ENCODE measurements at regions not wholly inside any gene's neighbourhood (a gene's known extent, or its start where the extent isn't known, plus 50 kb on each side); places are given as distances from the start of the nearest gene placed in this dataset.
A peak's percentile ranks its signal among the peaks of the same experiment; 100 is the strongest.

DNA sequence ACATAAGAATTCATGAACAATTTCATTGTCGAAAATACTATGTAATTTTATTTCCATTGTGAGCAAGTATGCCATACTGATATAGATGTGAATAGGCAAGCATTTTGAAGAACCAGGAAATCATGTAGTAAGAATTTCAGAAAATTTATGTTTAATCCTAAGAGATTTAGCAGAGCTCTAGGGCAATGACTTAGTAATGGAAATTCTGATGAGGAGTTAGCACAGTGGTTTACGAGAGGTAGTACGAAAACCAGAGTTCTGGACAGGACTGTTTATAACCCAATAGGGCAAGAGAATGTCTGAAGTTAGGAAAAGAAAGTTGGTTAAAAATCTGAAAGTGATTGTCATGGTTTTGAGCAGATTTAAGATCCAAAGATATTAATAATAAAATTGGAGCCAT lies 439.6 kb upstream of the DEPDC1 start:
- DNase-seq = no peak
- intact Hi-C loops (cut with DNase I) = no loop called here

DNA sequence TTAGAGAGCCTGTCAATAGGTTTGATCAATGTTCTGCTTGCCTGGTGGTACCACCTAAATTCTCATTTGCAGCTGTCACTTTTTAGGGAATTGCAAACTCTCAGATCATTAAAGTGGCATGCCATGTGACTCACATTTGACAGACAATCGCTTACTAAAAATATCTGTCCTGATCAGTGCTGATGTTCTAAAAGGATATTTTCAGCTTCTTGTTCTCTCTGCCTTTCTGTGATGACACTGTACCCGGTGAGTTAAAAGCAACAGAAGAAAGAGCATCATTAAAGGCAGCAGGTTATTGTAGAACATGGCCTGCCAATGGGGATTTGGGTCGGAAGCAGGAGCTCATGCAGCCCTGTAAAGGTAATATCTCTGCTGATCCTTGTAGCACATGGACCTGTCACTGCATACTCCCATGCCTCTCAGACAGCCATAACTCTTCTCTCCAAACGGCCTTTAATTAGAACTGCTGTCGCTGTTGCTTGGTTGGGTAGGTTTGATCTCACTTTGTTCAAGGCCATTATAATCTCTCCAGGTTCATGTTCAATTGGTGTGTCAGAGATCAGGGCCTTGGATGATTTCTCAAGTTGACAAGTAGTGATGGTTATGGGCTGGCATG lies 441.3 kb upstream of the DEPDC1 start:
- intact Hi-C loops (cut with DNase I) = no loop called here
- no peak for DNase-seq

DNA sequence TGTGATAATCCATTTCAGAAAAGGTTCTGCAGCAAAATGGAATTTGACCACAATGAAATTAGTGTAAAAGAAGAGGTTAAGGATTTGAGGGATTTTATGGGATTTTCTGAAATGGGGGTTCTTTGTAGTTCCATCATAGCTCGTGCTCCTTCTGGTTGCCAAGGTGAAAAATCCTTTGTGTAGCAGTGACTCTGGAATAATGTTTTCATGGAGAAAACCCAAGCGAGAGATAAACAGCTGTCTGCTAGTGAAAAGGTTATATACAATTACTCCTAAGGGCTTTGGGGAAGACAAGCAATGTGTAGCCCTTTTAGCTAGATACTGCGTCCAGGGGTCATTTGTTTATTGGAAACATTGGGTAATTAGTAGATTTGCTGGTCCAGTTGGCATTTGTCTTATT lies 453.2 kb upstream of the DEPDC1 start:
- no peak for DNase-seq
- intact Hi-C loops (cut with DNase I) = no loop called here

DNA sequence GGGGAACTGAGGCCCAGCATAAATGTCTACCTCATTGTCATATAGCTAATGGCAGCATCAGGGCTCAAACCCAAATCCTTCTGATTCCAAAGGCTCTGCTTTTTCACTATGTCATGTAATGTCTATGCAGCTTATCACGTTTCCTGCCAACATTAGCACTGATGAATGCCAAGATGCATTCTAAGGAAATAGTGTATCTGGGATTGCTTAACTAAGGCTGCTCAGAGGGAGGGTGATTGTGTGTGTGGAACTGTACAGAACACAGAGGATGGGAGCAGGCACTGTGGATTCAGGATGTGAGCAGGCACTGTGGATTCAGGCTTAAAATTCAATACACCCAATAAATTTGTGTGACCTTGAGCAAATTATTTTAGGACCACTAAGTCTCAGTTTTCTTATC lies 456.4 kb upstream of the DEPDC1 start:
- intact Hi-C loops (cut with DNase I) = no loop called here
- DNase-seq = no peak

DNA sequence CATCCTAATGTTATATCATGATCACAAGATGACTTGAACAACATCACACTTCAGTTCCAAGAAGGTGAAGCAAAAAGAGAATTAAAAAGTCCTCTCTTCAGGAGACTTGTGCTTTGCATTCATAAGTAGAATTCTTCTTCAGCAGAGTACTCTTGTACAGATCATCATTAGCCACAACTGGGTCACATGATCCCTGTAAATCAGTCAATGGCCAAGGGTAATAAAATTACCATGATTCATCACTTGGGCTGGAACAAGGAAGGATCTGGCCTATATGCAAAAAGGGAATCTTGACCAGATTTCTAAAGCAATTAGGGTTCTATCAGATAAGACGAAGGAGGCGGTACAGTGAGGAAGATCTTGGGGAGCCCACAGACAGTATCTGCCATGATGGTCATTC lies 458.0 kb upstream of the DEPDC1 start:
- no peak for DNase-seq
- intact Hi-C loops (cut with DNase I) = no loop called here

GRCh38 chr1:68955424-68955823 lies 458.5 kb upstream of the DEPDC1 start:
- no peak for DNase-seq
- intact Hi-C loops (cut with DNase I) = no loop called here

- DNase-seq = no peak
- intact Hi-C loops (cut with DNase I) = no loop called here
These were observed 462.1 kb upstream of the DEPDC1 start for GRCh38 chr1:68958958-68959357.

GRCh38 chr1:68959461-68960030 lies 462.7 kb upstream of the DEPDC1 start:
- intact Hi-C loops (cut with DNase I) = no loop called here
- DNase-seq = no peak

DNA sequence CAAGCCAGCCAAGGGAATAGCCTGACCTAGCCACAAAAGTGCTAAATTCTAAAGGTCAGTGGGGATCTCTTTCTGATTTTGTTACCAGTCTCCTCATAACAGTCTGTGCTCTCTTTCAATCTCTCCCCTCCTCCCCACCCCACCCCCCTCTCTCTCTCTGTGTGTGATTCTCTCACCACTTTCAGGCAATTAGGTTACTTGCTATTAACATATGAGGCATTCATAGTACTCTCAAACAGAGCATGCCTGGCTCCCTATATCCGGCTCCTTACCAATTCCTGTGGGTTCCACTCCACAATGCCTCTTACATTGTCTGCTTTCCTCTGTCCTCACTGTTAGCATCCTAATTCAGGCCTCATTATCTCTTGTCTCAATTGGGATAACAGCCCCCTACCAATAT lies 464.3 kb upstream of the DEPDC1 start:
- intact Hi-C loops (cut with DNase I) = no loop called here
- no peak for DNase-seq

DNA sequence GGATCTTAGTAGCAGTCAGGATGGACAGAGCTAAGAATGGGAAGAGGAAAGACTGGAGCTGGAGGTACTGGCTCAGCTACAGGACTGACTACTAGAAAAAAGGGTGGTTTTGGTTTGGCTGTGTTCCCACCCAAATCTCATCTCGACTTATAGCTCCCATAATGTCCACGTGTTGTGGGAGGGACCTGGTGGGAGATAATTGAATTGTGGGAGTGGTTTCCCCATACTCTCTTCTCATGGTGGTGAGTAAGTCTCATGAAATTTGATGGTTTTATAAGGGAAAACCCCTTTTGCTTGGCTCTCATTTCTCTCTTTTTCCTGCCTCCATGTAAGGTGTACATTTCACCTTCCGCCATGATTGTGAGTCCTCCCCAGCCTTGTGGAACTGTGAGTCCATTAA lies 466.5 kb upstream of the DEPDC1 start:
- intact Hi-C loops (cut with DNase I) = no loop called here
- DNase-seq = no peak

DNA sequence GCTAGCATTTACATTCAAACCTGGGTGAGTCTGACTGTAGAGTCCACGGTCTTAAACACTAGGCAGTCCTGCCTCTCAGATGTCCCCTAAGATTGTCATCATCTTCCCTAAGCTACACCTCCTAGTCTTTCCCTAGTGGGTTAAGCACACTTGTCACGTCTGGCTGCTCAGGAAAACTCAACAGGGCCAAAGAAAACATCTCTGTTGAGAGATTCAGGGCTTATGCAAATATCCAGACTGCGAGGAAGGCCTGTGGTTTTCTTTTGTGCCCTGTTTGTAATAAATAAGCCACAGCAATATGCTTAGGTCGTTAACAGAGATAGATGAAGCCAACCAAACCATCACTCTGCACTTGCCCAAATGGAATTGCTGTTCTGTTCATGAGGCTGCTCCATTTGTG lies 472.6 kb upstream of the DEPDC1 start:
- DNase-seq = no peak
- intact Hi-C loops (cut with DNase I) = no loop called here

DNA sequence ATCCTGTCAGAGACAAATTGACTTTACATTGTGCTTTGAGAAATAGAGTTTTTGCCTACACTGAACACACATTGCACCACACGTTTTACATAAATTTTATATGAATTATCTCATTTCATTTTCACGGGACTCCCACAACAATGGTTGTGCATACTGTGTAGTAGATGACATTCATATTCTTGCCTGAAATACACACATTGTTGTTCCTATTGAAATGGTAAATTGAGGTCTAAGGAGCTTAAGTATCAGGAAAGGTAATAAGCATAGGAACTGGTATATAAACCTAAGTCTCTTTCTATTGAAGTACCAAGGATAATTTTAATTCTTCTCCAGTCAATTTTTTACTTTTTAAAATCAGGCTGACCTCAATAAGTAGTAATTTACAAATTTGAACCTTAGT lies 473.7 kb upstream of the DEPDC1 start:
- intact Hi-C loops (cut with DNase I) = no loop called here
- DNase-seq = no peak

- intact Hi-C loops (cut with DNase I) = no loop called here
- no peak for DNase-seq
These were observed 476.8 kb upstream of the DEPDC1 start for GRCh38 chr1:68973459-68974244.

DNA sequence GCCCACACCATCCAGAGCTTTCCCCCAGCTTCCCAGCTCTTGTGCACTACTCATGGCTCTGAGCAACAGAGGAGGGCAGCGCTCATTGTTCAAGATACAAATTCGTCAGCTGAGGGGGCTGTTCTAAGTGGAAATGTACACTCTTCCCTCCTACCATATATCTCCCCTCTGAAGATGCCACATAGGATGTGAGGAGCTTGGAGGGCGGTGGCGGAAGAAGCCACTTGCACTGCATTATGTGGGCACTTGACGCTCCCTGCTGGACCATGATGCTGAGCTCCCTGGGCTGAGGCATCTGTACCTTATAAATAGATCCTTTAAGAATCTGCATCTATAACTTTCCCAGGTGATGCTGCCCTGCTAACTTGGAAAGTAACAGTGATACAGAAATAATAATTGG lies 477.6 kb upstream of the DEPDC1 start:
- intact Hi-C loops (cut with DNase I) = no loop called here
- peak in 5 of 10 donors; percentile 35 to 86 (median 71) for DNase-seq

GRCh38 chr1:68975212-68975933 lies 478.5 kb upstream of the DEPDC1 start:
- intact Hi-C loops (cut with DNase I) = no loop called here
- peak in 1 of 10 donors; percentile 78 for DNase-seq

DNA sequence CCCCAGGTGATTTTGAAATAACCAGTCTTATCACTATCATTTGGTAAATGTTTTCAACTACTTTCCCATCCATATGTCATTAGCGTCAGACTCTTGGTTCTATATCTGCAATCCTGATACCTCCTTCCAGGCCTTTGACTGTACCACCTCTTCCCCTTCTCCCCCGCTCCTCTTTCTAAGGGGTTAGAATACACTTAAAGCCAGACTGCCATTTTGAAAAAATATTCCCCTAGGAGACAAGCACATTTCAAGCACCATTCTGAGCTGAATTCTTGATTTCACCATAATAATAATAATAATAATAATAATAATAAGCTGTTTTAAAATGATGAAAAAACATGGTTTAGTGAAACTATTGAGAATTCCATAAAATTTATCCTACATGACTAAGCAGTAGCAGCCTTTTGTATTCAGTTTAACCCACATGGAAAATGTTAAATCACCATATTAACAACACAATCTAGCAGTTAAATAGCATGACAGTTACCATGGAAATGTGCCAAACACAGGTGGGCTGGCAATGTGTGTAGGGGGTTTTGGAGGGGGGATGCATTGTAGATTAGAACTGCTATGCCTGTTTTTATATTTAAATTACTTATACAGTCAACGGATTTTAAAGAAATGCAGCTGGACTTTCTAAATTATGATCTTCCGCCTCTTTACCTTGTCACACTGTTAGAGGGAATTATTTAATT lies 480.2 kb upstream of the DEPDC1 start:
- intact Hi-C loops (cut with DNase I) = no loop called here
- no peak for DNase-seq

GRCh38 chr1:68979891-68980290 lies 483.0 kb upstream of the DEPDC1 start:
- intact Hi-C loops (cut with DNase I) = no loop called here
- no peak for DNase-seq

DNA sequence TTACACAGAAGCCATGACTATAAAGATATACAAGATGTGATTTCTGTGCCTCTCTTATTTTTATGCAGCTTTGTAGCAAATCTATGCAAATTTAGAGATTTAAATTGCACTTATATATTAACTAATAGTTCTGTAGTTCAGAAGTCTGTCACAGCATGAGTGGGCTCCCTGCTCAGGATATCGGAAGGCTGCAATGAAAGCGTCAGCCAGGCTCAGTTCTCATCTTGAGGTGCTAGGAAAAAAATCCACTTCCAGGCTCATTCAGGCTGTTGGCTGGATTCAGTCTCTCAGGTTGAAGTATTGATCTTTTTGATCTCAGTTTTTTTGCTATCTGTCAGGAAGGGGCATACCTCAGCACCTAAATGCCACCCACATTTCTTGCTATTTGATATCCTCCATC lies 487.4 kb upstream of the DEPDC1 start:
- DNase-seq = no peak
- intact Hi-C loops (cut with DNase I) = no loop called here

DNA sequence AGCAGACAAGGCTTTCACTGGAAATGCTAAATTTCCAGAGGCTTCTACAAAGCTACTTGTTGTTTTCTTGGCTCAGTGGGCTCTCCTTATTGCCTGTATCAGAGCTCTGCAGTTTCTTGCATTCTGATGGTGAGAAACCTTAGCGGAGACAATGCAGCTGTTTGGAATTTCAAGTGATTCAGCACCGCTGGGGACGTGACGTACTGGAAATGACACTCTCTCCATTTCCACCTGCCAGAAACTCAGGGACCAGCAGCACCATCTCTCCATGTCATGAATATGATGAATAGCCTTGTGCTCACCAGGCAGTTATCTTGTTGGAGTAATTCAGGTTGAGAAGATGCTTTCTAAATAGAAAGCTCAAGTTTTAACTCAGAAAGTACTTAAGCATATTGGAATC lies 497.2 kb upstream of the DEPDC1 start:
- intact Hi-C loops (cut with DNase I) = no loop called here
- DNase-seq = no peak

DNA sequence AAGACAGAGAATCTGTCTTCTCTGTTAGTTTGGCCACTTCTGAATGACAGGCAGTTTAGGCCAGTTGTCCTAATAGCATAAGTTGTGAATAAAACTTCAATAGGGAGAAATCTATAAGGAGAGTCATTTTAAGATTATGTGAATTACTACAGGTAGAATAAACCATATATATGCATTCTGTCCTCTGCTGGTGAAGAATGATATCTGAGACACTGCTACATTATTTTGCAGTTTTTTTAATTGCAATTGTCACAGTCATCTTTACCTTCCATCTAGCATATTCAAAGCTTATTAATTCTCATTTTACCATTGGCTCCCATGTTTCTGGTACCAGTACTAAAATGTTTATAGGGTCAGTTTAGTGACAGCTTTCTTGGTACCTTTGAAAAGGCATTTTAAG lies 519.6 kb upstream of the DEPDC1 start:
- DNase-seq = no peak
- intact Hi-C loops (cut with DNase I) = no loop called here

GRCh38 chr1:69029649-69030048 lies 532.8 kb upstream of the DEPDC1 start:
- no peak for DNase-seq
- intact Hi-C loops (cut with DNase I) = no loop called here
